OCI-LY1 (cell line): ENCODE measurements at regions not wholly inside any gene's neighbourhood (a gene's known extent, or its start where the extent isn't known, plus 50 kb on each side); places are given as distances from the start of the nearest gene placed in this dataset.

Experiments used
- H2AFZ ChIP-seq: fragments of 200-600 bp; sonication (generic), shearing (Covaris generic); 2 replicates; pipeline ENCODE4 v1.6.0; 2014; ENCODE audit warnings: antibody characterized with exemption, mild to moderate bottlenecking, low read length
- H3F3A ChIP-seq: fragments of 200-600 bp; sonication (generic), shearing (Covaris generic); 2 replicates; pipeline ENCODE4 v1.6.0; 2014; ENCODE audit warnings: mild to moderate bottlenecking, antibody characterized with exemption, low read length, moderate library complexity; ENCODE audit not compliant: insufficient read depth
- H3K27ac ChIP-seq: fragments of 200-600 bp; sonication (generic); 2 replicates; pipeline ENCODE4 v1.5.1; 2014; ENCODE audit warnings: low read length, mixed run types, mild to moderate bottlenecking, low read depth; ENCODE audit not compliant: poor library complexity, severe bottlenecking
- H3K27me3 ChIP-seq: fragments of 200-600 bp; sonication (generic); 2 replicates; pipeline ENCODE4 v1.6.0; 2014; ENCODE audit warnings: antibody characterized with exemption, mild to moderate bottlenecking, low read length, moderate library complexity; ENCODE audit not compliant: insufficient read depth
- H3K36me3 ChIP-seq: fragments of 200-600 bp; sonication (generic); 2 replicates; pipeline ENCODE4 v1.6.1; 2014; ENCODE audit warnings: mild to moderate bottlenecking, antibody characterized with exemption, low read length, moderate library complexity, mixed read lengths; ENCODE audit not compliant: insufficient read depth
- H3K4me1 ChIP-seq: fragments of 200-600 bp; sonication (generic); 2 replicates; pipeline ENCODE4 v1.5.1; 2014; ENCODE audit warnings: mild to moderate bottlenecking, low read length, moderate library complexity; ENCODE audit not compliant: insufficient read depth, severe bottlenecking
- H3K4me2 ChIP-seq: fragments of 200-600 bp; sonication (generic), shearing (Covaris generic); 2 replicates; pipeline ENCODE4 v1.6.1; 2014; ENCODE audit warnings: low read length
- H3K4me3 ChIP-seq: fragments of 200-600 bp; sonication (generic); 2 replicates; pipeline ENCODE4 v1.5.1; 2014; ENCODE audit warnings: low read length, low read depth, mild to moderate bottlenecking, mixed read lengths; ENCODE audit not compliant: poor library complexity, severe bottlenecking
- H3K79me2 ChIP-seq: fragments of 200-600 bp; shearing (Covaris generic); 2 replicates; pipeline ENCODE4 v1.6.1; 2016; ENCODE audit warnings: mixed run types, low read length, mixed read lengths; ENCODE audit not compliant: insufficient read depth
- H3K9ac ChIP-seq: fragments of 200-600 bp; sonication (generic), shearing (Covaris generic); 2 replicates; pipeline ENCODE4 v1.6.1; 2014; ENCODE audit warnings: mild to moderate bottlenecking, low read length, mixed read lengths
- H3K9me2 ChIP-seq: fragments of 200-600 bp; sonication (generic), shearing (Covaris generic); 2 replicates; pipeline ENCODE4 v1.6.1; 2014; ENCODE audit warnings: low read depth, mild to moderate bottlenecking, low read length, mixed read lengths
- H3K9me3 ChIP-seq: fragments of 200-600 bp; shearing (Covaris generic); 2 replicates; pipeline ENCODE4 v1.6.1; 2014; ENCODE audit warnings: low read length, mixed read lengths
- H4K20me1 ChIP-seq: fragments of 200-600 bp; sonication (generic), shearing (Covaris generic); 2 replicates; pipeline ENCODE4 v1.6.0; 2016; ENCODE audit warnings: mild to moderate bottlenecking, low read length; ENCODE audit not compliant: insufficient read depth
- EZH2 ChIP-seq: fragments of 200-600 bp; sonication (generic), shearing (Covaris generic); IDR thresholded peaks from 2 replicates; pipeline ENCODE4 v1.8.0; 2017; ENCODE audit warnings: borderline replicate concordance, mixed run types, mild to moderate bottlenecking, antibody characterized with exemption, low read length, moderate library complexity, mixed read lengths
- TF ChIP-seq, protein P1 (sequence below): fragments of 200-600 bp; sonication (generic), shearing (Covaris generic); IDR thresholded peaks from 2 replicates; pipeline ENCODE4 v1.5.1; 2017; ENCODE audit warnings: mild to moderate bottlenecking, antibody characterized with exemption, low read length, moderate library complexity, mixed read lengths

DNA sequence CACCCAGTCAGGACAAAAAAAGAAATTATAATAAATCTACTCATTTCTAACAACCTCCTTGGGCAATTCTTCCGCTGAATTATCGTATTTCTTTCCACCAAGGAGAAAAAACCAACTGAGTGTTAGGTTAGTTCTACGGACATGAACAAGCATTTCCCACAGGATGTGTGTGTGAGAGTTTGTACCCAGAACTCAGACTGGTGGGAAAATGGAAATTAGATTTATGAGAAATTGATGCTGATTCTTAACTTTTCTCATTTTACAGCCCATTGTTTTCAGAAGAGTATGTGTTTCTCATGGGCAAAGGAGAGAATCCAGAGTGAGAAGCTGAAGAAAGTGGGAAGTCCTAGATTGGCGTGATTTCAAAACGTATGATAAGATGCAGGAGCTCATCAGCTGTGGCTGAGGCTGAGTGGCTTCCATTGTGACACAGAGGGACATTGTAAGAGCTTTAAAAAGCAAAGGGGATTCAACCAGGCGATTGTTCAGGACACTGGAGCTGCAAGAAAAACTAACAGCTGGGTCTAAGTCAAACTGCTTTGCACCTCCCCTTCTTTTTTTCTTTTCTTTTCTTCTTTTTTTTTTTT lies 184.7 kb upstream of the ARGLU1 start:
- no peaks in the 10 kb centered on the region for H4K20me1 ChIP-seq
- H3K9me3 ChIP-seq: no peaks in the 10 kb centered on the region
- H3K27me3 ChIP-seq: no peaks in the 10 kb centered on the region
- no peaks in the 10 kb centered on the region for H3K4me1 ChIP-seq
- TF ChIP-seq, protein P1, sequence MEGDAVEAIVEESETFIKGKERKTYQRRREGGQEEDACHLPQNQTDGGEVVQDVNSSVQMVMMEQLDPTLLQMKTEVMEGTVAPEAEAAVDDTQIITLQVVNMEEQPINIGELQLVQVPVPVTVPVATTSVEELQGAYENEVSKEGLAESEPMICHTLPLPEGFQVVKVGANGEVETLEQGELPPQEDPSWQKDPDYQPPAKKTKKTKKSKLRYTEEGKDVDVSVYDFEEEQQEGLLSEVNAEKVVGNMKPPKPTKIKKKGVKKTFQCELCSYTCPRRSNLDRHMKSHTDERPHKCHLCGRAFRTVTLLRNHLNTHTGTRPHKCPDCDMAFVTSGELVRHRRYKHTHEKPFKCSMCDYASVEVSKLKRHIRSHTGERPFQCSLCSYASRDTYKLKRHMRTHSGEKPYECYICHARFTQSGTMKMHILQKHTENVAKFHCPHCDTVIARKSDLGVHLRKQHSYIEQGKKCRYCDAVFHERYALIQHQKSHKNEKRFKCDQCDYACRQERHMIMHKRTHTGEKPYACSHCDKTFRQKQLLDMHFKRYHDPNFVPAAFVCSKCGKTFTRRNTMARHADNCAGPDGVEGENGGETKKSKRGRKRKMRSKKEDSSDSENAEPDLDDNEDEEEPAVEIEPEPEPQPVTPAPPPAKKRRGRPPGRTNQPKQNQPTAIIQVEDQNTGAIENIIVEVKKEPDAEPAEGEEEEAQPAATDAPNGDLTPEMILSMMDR: no peak
- no peak for TF ChIP-seq EZH2
- no peaks in the 10 kb centered on the region for H3K79me2 ChIP-seq
- H3K36me3 ChIP-seq: no peaks in the 10 kb centered on the region
- H3F3A ChIP-seq: no peaks in the 10 kb centered on the region
- H3K9ac ChIP-seq: no peak overlapping the region
- H3K4me2 ChIP-seq: no peak overlapping the region
- no peak overlapping the region for H3K4me3 ChIP-seq
- no peak overlapping the region for H2AFZ ChIP-seq
- no peaks in the 10 kb centered on the region for H3K9me2 ChIP-seq
- no peak overlapping the region for H3K27ac ChIP-seq

DNA sequence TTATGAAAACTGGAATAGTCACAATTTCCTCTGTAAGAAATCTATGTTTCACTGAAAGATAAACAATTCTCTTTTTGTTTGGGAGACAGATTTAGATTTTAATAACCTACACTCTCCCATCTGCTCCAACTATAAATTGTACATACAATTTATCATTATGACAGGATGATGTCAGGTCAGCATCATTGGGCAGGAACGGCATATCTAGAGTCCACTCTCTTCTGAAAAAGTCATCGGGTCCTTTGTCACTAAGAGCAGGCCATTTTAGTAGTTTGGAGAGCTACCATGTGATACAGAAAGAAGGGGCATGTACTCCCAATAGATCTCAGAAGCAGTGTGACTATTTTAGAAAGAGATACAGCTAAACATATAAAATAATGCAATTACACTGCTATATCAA lies 180.8 kb upstream of the ARGLU1 start:
- Histone ChIP-seq H3K27ac (no peak overlapping the region), H4K20me1 (no peaks in the 10 kb centered on the region), H3K36me3 (no peaks in the 10 kb centered on the region), H3K9me3 (no peaks in the 10 kb centered on the region), H3K9ac (no peak overlapping the region), H3K9me2 (no peaks in the 10 kb centered on the region), H3K4me1 (no peaks in the 10 kb centered on the region), H3F3A (no peaks in the 10 kb centered on the region), H2AFZ (no peak overlapping the region), H3K79me2 (no peaks in the 10 kb centered on the region), H3K4me3 (no peak overlapping the region), H3K4me2 (no peak overlapping the region), H3K27me3 (no peaks in the 10 kb centered on the region)
- TF ChIP-seq EZH2: no peak
- TF ChIP-seq, protein P1: no peak

DNA sequence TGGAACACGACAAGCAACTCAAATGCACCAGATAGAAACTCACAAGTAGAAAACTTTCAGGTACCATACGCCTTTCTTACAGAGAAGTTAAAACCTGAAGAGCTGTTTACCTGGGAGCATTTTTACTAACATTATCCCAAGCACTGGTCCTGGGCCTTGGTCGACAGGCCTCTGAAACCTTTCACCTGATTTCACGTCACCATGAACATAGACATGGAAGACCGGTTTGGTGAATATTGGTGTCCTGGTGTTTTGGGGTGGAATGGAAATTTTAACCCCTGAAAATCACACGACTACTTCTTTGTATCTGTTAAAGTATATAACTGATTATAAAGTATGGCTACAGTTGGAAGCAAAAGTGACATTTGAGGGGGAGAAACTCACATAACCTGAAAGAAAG lies 176.6 kb upstream of the ARGLU1 start:
- TF ChIP-seq, protein P1: no peak
- no peak for TF ChIP-seq EZH2
- Histone ChIP-seq H3K4me1 (no peaks in the 10 kb centered on the region), H3K27ac (no peak overlapping the region), H3K9me2 (no peaks in the 10 kb centered on the region), H3K27me3 (no peaks in the 10 kb centered on the region), H3K4me2 (no peak overlapping the region), H2AFZ (no peak overlapping the region), H3K79me2 (no peaks in the 10 kb centered on the region), H3K36me3 (no peaks in the 10 kb centered on the region), H3F3A (no peaks in the 10 kb centered on the region), H3K9ac (no peak overlapping the region), H3K9me3 (no peaks in the 10 kb centered on the region), H3K4me3 (no peak overlapping the region), H4K20me1 (no peaks in the 10 kb centered on the region)
